Activated T-helper 1 cell treated with anti-CD3 and anti-CD28 coated beads, Interleukin-2, amount 50 U/mL, for 16 hours (primary cell): ENCODE measurements at regions not wholly inside any gene's neighbourhood (a gene's known extent, or its start where the extent isn't known, plus 50 kb on each side); places are given as distances from the start of the nearest gene placed in this dataset.

Source experiments
- DNase-seq, 2 donors: peaks; one replicate each; pipeline ENCODE4 v3.0.0-alpha.2; 2020; ENCODE audit warnings: low read depth in 1 of 2, low spot score in 1 of 2

DNA sequence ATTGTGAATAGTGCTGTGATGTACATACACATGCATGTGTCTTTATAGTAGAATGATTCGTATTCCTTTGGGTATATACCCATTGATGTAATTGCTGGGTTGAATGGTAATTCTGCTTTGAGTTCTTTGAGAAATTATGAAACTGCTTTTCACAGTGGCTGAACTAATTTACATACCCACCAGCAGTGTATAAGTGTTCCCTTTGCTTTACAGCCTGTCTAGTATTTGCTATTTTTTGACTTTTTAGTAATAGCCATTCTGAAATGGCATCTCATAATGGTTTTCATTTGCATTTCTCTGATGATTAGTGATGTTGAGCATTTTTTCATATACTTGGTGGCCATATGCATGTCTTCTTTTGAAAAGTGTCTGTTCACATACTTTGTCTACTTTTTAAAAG lies 54.5 kb upstream of the FAM78B start:
- DNase-seq = no peak

DNA sequence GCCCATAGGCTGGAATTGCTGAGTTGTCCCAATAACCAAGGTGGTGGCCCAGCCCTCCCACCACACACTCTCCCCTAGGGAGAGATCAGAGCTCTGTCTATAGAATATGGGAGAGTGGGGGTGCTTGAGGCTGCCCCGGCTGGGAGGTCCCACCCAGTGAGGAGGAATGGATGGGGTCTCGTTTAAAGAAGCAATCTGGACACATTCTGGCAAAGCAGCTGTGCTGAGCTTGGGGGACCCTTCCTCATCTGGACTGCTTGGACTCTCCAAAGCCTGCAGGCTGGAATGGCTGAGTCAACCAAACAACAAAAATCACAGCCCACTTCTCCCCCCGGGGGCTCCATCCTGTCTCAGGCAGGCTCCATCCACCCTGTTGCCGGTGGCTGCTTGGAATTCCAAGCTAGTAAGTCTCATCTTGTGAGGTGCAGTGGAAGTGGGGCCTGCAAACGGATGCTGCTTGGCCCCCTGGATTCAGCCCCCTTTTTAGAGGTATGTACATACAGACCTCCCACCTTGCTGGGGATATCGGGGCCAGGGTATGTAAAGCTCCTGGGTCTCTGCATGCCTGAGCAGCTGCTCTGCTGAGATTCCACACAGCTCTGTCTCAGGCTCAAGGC lies 67.1 kb upstream of the FAM78B start:
- no peak for DNase-seq

GRCh38 chr1:166235728-166236127 lies 68.9 kb upstream of the FAM78B start:
- no peak for DNase-seq

DNA sequence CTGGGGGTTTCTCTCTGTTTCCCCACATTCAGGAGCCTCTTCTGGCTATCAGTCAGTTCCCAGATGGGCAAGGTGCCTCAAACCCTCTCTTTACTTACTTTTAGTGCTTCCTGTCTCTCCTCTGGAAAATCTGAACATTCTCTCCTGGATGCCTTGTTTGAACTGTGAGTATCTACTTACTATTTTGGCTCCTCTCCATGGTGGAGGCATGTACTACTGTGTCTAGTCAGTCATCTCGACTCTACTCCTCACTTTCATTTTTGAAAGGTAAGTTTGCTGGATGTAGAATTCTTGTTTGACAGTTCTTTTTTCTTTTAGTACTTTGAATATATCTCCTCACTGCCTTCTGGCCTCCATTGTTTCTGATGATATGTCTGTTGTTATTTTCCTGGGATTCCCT lies 70.9 kb upstream of the FAM78B start:
- no peak for DNase-seq

DNA sequence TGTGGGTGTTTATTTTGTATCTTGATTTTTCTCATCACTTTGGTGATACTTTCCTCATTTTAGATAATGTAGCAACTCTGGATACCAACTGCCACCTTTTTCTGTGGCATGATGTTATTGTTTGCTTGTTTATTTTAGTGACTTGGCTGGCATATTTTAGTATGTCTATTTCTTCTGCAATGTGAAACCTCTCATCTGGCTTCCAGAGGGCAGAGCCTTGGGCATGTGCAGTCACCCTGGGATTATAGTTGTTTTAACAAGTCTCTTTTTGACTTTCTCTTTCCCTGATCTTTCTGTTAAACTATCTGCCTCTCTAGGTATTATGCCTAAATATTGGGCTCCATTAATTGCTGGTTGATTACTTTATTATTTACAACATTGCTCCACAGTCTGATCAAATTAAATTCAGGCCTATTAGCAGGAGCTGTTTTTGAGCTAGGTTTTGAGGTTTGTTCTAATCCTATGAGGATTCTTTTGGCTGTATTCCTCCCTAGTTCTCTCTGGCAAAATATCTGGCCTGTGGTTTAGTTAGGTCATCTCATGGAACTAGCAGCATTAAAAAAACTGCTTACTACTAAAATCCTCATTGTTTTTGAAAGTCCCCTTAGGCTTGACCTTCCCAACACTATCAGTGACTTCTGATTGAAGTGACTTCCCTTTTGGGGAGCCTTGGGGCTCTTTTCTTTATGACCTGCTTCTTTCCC lies 86.4 kb upstream of the FAM78B start:
- DNase-seq = no peak

DNA sequence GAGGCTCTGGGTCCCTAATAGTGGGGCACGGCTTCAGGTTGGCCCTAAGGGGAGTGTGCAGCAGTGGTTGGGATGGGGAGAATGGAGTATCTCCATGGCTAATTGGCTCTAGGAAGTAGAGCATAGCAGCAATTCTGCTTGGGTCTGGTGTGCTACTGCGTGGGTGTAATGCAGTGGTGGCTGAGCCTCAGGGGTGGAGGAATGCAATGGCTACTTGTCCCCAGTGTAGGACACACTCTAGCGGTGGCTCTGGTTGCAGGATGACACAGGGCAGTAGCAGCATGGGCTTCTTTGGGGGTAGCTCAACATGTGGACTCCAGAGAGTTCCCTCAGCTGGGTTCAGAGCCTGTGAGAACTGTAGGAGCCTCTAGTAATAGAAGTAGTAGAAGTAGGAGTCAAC lies 91.2 kb upstream of the FAM78B start:
- no peak for DNase-seq

DNA sequence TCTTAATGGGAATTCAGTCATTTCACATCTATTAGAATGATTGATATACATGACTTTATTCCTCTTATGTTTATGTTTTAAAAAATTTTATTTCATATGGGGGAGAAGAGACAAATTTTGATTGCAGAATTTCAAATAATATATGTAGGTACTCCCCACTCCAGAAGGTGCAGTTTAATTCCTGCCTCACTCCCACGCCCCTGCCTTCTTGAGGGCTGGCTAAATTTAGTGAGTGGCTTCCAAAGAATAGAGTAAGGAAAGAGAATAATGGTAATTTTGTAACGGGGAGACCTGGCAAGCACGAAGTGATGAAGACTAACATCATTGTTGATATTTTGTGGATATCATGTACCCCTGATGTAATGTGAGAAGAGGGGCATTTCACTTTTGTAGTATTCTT lies 94.7 kb upstream of the FAM78B start:
- no peak for DNase-seq

DNA sequence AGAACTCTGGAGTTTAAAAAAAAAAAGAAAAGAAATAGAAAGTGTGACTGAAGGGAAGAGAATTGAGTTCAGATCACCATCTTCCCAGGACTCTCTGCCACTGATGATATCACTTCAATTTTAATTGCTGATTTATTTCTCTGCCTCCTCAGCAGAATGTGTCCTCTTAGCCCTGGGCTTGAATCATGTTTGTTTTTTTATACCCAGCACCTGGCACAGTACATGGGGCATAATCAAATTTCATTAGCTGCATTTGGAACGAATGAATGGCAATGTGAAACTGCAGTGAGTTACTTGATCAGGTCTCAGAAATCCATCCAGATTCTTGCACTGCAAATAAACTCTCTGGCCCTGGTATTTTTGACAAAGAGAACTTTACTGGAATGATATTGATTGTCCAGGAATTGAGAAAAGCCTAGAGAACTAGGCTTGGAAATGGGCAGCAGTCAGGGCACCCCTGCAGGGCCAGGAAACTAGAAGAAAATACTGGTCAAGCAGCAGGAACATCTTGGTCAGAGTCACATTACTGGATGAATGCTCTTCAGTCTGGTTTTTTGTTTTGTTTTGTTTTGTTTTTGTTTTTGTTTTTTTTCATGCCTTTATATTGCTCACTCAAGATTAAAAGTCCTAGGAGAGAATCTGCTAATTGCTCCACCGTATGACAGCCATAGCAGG lies 103.8 kb upstream of the FAM78B start:
- DNase-seq = no peak

DNA sequence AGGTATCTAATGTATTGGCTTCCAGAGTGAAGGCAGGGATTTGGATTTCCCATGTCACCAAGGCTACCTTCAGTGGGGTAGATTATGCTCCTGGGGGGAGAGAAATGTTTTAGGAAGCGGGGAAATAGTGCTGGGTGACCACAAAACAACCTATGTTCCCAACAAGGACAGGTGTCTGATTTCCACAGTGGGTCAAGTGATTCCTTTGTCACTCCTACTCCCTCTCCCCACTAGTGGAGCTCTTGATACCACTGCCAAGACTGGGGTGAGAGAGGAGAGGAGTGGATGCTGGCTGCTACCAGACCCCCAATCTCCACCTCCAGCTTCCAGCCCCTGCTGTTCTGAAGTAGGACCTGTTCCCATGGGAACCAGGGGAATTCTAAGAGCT lies 104.3 kb upstream of the FAM78B start:
- no peak for DNase-seq

- no peak for DNase-seq
Observed at GRCh38 chr1:166272155-166272554, 105.4 kb upstream of the FAM78B start.

- no peak for DNase-seq
Observed at GRCh38 chr1:166272851-166273250, 106.0 kb upstream of the FAM78B start.

- DNase-seq = no peak
Observed at GRCh38 chr1:166273618-166274017, 106.8 kb upstream of the FAM78B start.

GRCh38 chr1:166282391-166283137 lies 115.8 kb upstream of the FAM78B start:
- no peak for DNase-seq

- no peak for DNase-seq
Observed at GRCh38 chr1:166283190-166283589, 116.4 kb upstream of the FAM78B start.

- DNase-seq = no peak
Observed at GRCh38 chr1:166283600-166283999, 116.8 kb upstream of the FAM78B start.

DNA sequence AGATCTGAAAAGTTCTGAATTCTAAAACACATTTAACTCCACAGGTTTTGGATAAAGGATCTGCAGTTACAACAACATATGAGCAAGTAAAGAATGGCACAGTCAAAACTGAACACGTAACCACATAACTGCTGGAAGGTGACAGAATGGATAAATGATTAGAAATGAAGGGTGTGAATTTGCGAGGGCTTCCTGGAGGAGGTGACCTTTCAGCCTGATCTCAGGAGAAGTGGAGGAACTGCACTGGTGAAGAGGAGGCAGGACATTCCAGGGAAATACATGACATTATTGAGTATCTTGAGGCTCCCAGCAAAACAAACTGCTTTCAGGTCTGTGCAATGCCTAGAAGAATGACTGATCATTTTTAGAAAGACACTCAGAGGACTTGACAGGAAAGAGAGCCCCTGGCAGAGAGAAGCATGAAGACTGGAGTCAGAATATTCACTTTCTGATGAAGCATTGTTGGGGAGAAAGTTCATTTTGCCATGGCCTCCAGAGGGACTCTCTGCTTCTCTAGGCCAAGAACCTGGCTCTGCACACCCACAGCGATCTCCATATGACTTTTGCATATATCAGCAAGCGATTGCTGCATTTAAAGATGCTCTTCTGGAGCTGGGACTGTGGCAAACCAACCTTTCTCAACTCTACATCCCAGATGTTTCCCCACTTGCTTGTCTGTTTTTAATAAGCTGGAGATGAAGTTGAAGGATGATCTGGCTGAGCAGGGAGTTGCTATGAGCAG lies 122.7 kb upstream of the FAM78B start:
- DNase-seq = no peak

DNA sequence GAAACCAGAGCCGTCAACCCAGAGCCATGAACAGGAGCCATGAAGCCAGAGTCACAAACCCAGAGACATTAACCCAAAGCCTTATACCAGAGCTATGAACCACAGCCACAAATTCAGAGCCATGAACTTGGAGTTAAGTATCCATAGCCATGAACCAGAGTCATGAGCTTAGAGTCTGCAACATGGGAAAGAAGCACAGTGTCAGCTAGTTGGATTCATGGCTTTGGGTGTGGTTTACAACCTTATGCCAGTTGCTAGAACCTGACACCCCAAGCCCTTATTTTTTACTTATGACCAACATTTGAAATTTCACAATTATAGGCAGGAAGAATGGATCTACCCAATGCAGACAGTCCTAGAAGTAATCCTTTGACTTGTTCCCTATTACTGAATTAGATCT lies 128.9 kb upstream of the FAM78B start:
- DNase-seq = no peak

- DNase-seq = no peak
Observed at GRCh38 chr1:166297993-166298392, 131.2 kb upstream of the FAM78B start.

GRCh38 chr1:166300767-166301166 lies 134.0 kb upstream of the FAM78B start:
- no peak for DNase-seq

DNA sequence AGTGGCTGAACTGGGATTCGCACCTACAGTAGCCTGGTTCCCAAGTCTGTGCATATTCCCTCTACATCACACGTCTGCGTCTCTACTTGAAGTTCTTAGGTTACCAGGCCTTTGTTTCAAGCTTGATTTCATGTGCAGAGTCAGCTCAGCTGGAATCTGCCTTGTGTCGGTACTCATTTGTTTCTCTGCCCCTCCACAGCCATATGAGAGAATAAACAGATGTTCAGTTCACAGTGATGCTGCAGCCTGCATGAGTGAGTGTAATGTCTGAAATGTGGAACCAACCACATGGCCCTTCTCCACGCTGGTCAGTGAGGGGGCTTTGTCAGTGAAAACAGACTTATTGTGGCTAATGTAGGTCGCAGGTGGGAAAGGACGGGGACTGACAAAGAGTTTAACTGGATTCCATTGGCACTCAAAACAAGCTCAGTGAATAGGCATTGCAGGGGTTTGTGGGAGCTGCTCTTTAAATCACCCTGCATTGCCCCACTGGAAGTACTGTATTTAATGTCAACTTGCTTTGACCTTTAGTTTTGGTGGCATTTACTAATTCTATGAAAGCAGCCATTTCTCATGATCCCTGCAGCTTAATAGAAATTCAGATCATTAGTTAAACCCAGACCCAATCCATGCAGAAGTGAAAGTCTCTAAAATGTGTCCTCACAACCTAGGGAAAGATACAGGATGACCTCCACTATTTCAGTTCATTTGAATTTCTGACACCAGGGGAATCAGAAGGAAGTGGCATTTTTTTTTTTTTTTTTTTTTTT lies 136.4 kb upstream of the FAM78B start:
- DNase-seq = no peak
